GM12892 (cell line): ENCODE measurements at regions not wholly inside any gene's neighbourhood (a gene's known extent, or its start where the extent isn't known, plus 50 kb on each side); places are given as distances from the start of the nearest gene placed in this dataset.

Experiments
- POLR2A ChIP-seq: IDR thresholded peaks from 2 replicates; pipeline ENCODE4 v1.6.1; 2011; ENCODE audit warnings: low read depth, low read length, control low read depth
- POLR2AphosphoS5 ChIP-seq: IDR thresholded peaks from 2 replicates; pipeline ENCODE4 v1.6.1; 2011; ENCODE audit warnings: low read depth, low read length, control low read depth
- TAF1 ChIP-seq: IDR thresholded peaks from 2 replicates; pipeline ENCODE4 v1.6.1; 2011; ENCODE audit warnings: low read depth, mild to moderate bottlenecking, control low read depth, low read length, borderline replicate concordance

DNA sequence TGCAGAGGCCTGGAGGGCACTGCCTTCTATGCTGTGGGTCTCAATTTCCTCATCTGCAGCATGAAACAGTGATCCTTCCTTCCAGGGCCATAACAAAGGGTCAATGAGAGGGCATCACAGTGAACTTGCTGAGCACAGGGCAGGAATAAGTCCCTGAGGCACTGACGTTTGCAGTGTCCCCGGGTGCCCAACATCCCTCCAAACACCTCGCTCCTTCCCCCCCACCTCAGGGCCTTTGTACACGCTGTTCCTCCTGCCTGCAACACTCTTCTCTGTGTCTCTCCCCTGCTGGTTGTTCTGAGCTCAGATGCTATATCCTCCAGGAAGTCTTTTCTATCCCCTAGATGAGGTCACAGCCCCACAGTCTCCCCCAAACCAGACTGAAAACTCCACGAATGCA, 59.7 kb upstream of the TCF20 start:
- no peak for TF ChIP-seq TAF1
- TF ChIP-seq POLR2A, result no peak
- TF ChIP-seq POLR2AphosphoS5, result no peak
